ENCODE measurements at regions not wholly inside any gene's neighbourhood (a gene's known extent, or its start where the extent isn't known, plus 50 kb on each side); places are given as distances from the start of the nearest gene placed in this dataset.

DNA sequence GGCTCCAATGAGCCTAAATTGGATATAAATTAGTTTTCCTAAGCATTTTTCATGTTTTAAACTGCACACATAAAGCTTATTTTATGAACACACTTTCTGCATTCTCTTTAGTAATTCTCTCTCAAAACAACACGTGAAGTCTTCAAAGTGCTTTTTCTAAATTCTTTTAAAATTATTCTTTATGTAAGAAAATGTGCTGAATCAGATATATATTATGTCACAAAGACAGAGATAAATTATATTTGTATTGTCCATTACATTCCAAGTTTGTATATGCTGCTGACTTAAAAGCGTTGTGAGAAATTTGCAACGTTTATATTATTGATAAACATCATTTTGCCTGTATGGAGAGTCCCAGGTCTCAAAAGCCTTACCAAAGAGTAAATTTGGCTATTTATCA is 465.2 kb downstream of the BCAT1 start:
- Histone ChIP-seq H2AFZ (ENCODE audit: low read depth, low read length) (no peak overlapping the region), H3K9me3 (ENCODE audit: low read length) (no peaks in the 10 kb centered on the region), H3F3A (ENCODE audit: insufficient read depth, low read length, poor library complexity, severe bottlenecking) (no peaks in the 10 kb centered on the region), H3K9ac (ENCODE audit: low read length) (no peak overlapping the region), H3K4me3 (ENCODE audit: low read length) (no peak overlapping the region), H3K36me3 (ENCODE audit: insufficient read depth, low read length) (no peaks in the 10 kb centered on the region), H3K79me2 (replicated peaks; ENCODE audit: insufficient read depth, low read length) (no peaks in the 10 kb centered on the region), H3K27ac (ENCODE audit: low read length) (no peak overlapping the region), H3K4me2 (ENCODE audit: low read length) (no peak overlapping the region), H4K20me1 (ENCODE audit: insufficient read depth) (no peaks in the 10 kb centered on the region), H3K27me3 (ENCODE audit: insufficient read depth, low read depth, low read length) (peaks cover 3% of the 10 kb centered on the region), H3K9me2 (ENCODE audit: insufficient read depth, low read length) (no peaks in the 10 kb centered on the region)
- TF ChIP-seq, protein P1, sequence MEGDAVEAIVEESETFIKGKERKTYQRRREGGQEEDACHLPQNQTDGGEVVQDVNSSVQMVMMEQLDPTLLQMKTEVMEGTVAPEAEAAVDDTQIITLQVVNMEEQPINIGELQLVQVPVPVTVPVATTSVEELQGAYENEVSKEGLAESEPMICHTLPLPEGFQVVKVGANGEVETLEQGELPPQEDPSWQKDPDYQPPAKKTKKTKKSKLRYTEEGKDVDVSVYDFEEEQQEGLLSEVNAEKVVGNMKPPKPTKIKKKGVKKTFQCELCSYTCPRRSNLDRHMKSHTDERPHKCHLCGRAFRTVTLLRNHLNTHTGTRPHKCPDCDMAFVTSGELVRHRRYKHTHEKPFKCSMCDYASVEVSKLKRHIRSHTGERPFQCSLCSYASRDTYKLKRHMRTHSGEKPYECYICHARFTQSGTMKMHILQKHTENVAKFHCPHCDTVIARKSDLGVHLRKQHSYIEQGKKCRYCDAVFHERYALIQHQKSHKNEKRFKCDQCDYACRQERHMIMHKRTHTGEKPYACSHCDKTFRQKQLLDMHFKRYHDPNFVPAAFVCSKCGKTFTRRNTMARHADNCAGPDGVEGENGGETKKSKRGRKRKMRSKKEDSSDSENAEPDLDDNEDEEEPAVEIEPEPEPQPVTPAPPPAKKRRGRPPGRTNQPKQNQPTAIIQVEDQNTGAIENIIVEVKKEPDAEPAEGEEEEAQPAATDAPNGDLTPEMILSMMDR (IDR thresholded peaks at IDR 0.05; ENCODE audit: poor library complexity, severe bottlenecking): no peak
- TF ChIP-seq EP300 (conservative IDR thresholded peaks at IDR 0.05; ENCODE audit: poor library complexity, severe bottlenecking) (no peak), MXI1 (conservative IDR thresholded peaks at IDR 0.05; ENCODE audit: poor library complexity, severe bottlenecking) (no peak), SMC3 (conservative IDR thresholded peaks at IDR 0.05; ENCODE audit: poor library complexity) (no peak), TAF1 (IDR thresholded peaks at IDR 0.05; ENCODE audit: low read depth) (no peak), POLR2AphosphoS5 (IDR thresholded peaks at IDR 0.05) (no peak), RAD21 (conservative IDR thresholded peaks at IDR 0.05) (no peak), EZH2 (IDR thresholded peaks at IDR 0.05; ENCODE audit: borderline replicate concordance, insufficient read depth, low read length, poor library complexity, severe bottlenecking) (no peak)
- TF ChIP-seq, protein P2, sequence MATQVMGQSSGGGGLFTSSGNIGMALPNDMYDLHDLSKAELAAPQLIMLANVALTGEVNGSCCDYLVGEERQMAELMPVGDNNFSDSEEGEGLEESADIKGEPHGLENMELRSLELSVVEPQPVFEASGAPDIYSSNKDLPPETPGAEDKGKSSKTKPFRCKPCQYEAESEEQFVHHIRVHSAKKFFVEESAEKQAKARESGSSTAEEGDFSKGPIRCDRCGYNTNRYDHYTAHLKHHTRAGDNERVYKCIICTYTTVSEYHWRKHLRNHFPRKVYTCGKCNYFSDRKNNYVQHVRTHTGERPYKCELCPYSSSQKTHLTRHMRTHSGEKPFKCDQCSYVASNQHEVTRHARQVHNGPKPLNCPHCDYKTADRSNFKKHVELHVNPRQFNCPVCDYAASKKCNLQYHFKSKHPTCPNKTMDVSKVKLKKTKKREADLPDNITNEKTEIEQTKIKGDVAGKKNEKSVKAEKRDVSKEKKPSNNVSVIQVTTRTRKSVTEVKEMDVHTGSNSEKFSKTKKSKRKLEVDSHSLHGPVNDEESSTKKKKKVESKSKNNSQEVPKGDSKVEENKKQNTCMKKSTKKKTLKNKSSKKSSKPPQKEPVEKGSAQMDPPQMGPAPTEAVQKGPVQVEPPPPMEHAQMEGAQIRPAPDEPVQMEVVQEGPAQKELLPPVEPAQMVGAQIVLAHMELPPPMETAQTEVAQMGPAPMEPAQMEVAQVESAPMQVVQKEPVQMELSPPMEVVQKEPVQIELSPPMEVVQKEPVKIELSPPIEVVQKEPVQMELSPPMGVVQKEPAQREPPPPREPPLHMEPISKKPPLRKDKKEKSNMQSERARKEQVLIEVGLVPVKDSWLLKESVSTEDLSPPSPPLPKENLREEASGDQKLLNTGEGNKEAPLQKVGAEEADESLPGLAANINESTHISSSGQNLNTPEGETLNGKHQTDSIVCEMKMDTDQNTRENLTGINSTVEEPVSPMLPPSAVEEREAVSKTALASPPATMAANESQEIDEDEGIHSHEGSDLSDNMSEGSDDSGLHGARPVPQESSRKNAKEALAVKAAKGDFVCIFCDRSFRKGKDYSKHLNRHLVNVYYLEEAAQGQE (IDR thresholded peaks at IDR 0.05; ENCODE audit: borderline replicate concordance): no peak

GRCh38 chr12:24482882-24483604 is 465.9 kb downstream of the BCAT1 start:
- no peaks in the 10 kb centered on the region for H4K20me1 ChIP-seq (ENCODE audit: insufficient read depth)
- no peak overlapping the region for H3K4me3 ChIP-seq (ENCODE audit: low read length)
- no peaks in the 10 kb centered on the region for H3F3A ChIP-seq (ENCODE audit: insufficient read depth, low read length, poor library complexity, severe bottlenecking)
- no peaks in the 10 kb centered on the region for H3K79me2 ChIP-seq (replicated peaks; ENCODE audit: insufficient read depth, low read length)
- no peak overlapping the region for H3K4me2 ChIP-seq (ENCODE audit: low read length)
- H3K36me3 ChIP-seq (ENCODE audit: insufficient read depth, low read length): no peaks in the 10 kb centered on the region
- TF ChIP-seq, protein P1 (IDR thresholded peaks at IDR 0.05; ENCODE audit: poor library complexity, severe bottlenecking): no peak
- no peak for TF ChIP-seq POLR2AphosphoS5 (IDR thresholded peaks at IDR 0.05)
- no peak for TF ChIP-seq TAF1 (IDR thresholded peaks at IDR 0.05; ENCODE audit: low read depth)
- no peak overlapping the region for H3K9ac ChIP-seq (ENCODE audit: low read length)
- H3K27ac ChIP-seq (ENCODE audit: low read length): no peak overlapping the region
- H2AFZ ChIP-seq (ENCODE audit: low read depth, low read length): no peak overlapping the region
- H3K9me2 ChIP-seq (ENCODE audit: insufficient read depth, low read length): no peaks in the 10 kb centered on the region
- peaks cover 3% of the 10 kb centered on the region for H3K27me3 ChIP-seq (ENCODE audit: insufficient read depth, low read depth, low read length)
- H3K9me3 ChIP-seq (ENCODE audit: low read length): no peaks in the 10 kb centered on the region
